GM18873 (cell line): ENCODE measurements at regions not wholly inside any gene's neighbourhood (a gene's known extent, or its start where the extent isn't known, plus 50 kb on each side); places are given as distances from the start of the nearest gene placed in this dataset.

Experiments
- ATAC-seq: cut with Tn5 transposase; IDR thresholded peaks from one replicate; pipeline ENCODE4 v1.9.1; 2021; ENCODE audit warnings: mild to moderate bottlenecking, moderate library complexity, moderate number of reproducible peaks; ENCODE audit not compliant: unreplicated experiment, low FRiP score

DNA sequence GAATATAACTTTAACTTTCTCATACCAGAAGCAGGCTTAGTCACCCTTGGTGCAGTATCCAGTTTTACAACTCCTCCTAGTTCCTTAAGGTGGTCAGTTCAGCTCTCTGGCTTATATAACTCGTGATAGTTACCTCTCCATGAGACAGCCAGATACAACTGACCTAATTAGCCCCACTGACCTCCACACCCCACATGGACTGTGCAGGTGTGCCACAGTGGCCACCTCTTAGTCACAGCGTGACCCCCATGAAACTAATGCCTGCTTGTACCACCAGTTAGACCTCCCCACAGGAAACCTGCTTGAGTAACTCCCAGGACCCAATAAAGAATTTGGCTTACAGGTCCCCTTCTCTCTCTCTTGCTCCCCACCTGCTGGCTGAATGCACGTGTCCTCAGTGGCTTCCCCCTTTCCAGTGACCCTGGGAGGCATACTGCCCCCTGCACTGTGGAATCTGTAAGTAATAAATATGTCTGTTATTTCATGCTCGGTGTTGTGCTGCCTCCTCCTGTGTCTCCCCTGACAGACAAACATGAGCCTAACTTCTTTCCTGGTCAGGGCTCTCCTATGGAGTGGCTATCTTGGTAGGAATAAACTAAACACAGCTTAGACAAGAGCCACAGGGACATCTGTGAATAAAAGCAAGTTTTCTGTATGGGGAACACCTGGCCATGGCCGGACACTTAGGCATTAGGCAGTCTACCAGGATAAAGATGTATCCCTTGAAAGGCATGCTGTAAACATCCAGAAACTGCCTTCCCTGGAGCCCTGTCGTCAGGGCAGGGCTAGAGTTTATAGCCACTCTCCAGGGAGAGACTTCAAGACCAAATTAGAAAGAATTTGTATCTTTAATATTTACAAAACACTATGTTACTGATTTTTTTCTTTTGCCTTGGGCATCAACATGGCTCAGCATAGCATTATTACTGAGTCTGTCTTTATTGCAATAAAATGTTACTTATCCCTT, 209.7 kb upstream of the BOD1L1 start:
- no peak for ATAC-seq

GRCh38 chr4:13840502-13841190, 213.1 kb upstream of the BOD1L1 start:
- no peak for ATAC-seq

GRCh38 chr4:13844740-13845139, 217.2 kb upstream of the BOD1L1 start:
- ATAC-seq, result no peak

GRCh38 chr4:13849778-13850177, 222.3 kb upstream of the BOD1L1 start:
- no peak for ATAC-seq

DNA sequence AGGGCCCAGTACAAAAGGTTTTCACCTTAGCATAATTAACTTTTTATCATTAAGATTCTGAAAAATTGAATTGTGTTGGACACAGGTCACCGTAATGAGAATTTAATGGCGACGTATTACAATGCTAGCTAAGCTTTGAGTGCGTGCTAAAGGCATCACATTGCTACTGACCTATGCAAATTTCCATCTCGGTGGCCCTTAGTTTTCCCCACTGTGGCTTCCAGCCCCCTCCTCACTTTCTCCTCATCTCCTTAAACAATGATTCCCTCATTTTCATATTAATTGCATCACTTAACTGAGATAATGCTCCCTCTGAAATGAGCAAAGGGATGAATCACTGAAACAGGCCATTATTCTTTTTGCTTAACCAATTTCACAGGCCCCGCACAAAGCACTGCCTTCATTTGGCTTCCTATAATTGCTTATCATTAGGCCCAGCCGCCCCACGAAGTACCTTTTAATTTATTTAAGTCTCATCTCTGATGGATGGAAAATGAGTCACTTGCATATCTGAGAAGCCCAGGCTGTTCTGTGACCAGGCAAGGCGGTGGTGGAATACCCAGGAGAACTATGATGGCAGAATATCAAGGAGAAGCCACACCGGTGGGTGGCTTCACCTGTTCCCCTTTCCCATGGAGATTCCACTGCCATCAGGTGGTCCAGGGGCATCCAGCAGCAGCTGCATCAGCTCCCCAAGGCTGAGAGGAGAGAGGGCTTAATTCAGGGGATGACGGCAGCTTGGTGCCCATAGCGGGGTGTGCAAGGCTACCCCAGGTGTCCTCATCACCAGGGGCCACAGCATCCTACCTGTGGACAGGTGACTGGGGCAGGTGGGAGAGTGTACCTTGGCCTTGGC, 223.8 kb upstream of the BOD1L1 start:
- ATAC-seq, result no peak

- no peak for ATAC-seq
Observed at GRCh38 chr4:13852411-13852810, 224.9 kb upstream of the BOD1L1 start.

GRCh38 chr4:13856387-13856786, 228.9 kb upstream of the BOD1L1 start:
- ATAC-seq, result no peak

GRCh38 chr4:13857397-13857796, 229.9 kb upstream of the BOD1L1 start:
- no peak for ATAC-seq

DNA sequence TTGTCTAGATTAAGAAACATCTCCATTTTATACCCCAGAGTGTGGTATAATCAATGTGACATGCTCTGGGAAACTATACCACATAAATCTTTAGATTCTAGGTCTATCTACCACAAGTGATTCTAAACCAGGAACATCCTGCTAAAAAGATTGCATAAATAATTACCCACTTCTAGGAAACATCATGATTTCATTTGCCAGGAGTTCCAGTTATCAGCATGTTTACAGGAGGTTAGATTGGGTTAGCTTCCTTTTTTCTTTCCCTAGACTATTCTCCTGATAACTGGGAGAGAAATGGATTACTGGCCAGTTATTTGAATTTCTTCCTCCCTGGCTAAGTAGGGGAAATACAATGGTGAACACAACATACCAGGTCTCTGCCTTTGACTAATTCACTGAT, 230.3 kb upstream of the BOD1L1 start:
- no peak for ATAC-seq

DNA sequence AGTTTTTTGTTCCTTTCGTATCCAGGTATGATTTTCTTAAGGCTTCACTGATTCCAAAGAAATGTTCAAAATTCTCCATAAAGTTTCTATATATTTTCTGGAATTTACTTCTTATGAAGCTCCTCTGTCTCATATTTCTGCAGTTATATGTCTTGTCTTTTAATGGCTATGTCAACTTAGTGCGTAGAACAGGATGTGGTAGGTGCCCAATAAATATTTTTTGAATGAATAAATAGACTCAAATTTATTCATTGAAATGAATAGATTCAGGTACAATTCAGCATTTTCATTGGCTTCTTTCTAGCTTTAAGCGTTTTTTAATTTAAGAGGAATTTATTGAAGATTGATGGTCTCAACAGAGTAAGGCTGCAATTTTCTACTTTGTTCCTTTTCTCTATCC, 231.9 kb upstream of the BOD1L1 start:
- ATAC-seq, result no peak

GRCh38 chr4:13860126-13860525, 232.6 kb upstream of the BOD1L1 start:
- ATAC-seq, result no peak

GRCh38 chr4:13865871-13866669, 238.5 kb upstream of the BOD1L1 start:
- ATAC-seq, result no peak

GRCh38 chr4:13866881-13867280, 239.4 kb upstream of the BOD1L1 start:
- no peak for ATAC-seq

GRCh38 chr4:13872155-13872554, 244.6 kb upstream of the BOD1L1 start:
- ATAC-seq, result no peak

- no peak for ATAC-seq
Observed at GRCh38 chr4:13872955-13873354, 245.4 kb upstream of the BOD1L1 start.

GRCh38 chr4:13875181-13875580, 247.7 kb upstream of the BOD1L1 start:
- ATAC-seq, result no peak

DNA sequence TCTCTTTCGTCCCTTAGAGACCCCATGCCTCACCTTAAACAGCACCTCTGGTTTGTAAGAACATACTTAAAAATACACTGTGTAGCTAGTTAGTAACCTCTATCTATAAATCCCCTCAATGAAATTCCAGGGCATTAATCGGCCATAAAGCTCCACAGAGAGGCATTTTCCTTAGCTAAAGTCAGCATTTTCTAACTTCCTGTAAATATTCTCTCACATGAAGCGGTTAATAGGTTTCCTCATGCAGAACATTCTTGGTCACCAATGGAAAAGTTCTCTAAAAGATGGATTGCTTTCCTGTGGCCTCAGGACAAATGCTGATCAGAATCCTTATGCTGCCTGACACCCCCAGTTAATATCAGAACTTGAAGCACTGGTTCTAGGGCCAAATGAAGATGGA, 248.6 kb upstream of the BOD1L1 start:
- ATAC-seq, result no peak

GRCh38 chr4:13876940-13877339, 249.4 kb upstream of the BOD1L1 start:
- no peak for ATAC-seq

GRCh38 chr4:13877626-13878025, 250.1 kb upstream of the BOD1L1 start:
- ATAC-seq, result no peak

GRCh38 chr4:13881892-13882291, 254.4 kb upstream of the BOD1L1 start:
- ATAC-seq, result no peak
